ENCODE measurements at regions not wholly inside any gene's neighbourhood (a gene's known extent, or its start where the extent isn't known, plus 50 kb on each side); places are given as distances from the start of the nearest gene placed in this dataset.
A peak's percentile ranks its signal among the peaks of the same experiment; 100 is the strongest.

GRCh38 chr10:8981277-8981676 is 926.8 kb downstream of the GATA3 start:
- no peaks in the 10 kb centered on the region for H3K36me3 ChIP-seq (ENCODE audit: insufficient read depth, low read length)
- no peaks in the 10 kb centered on the region for H3K4me1 ChIP-seq (ENCODE audit: control insufficient read depth, insufficient read depth, low read length, unreplicated experiment)
- H3K4me3 ChIP-seq (ENCODE audit: low read depth, low read length), result no peak overlapping the region
- H3K27ac ChIP-seq (ENCODE audit: low read depth, low read length), result no peak overlapping the region
- no peaks in the 10 kb centered on the region for H3K27me3 ChIP-seq (ENCODE audit: insufficient read depth, low read length)
- no peak overlapping the region for H2AFZ ChIP-seq (ENCODE audit: low read length, unreplicated experiment)
- H3K79me2 ChIP-seq (ENCODE audit: control insufficient read depth, insufficient read depth, low read length, unreplicated experiment), result no peaks in the 10 kb centered on the region

DNA sequence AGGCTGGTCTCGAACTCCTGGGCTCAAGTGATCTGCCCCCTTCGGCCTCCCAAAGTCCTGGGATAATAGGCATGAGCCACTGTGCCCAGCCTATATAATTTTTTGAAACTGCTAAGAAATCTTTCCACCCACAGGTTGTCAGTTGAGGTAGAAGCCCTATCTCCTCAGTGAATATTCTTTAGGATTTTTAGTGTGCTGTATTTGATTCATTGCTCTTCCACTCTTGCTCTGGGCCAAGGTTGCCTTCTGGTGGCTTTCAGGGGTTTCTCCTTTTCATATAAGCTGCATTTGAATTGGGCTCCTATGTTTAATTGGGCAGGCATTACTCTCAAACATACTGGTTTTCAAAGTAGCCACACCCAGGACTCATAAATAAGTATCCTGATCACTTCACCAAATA is 931.2 kb downstream of the GATA3 start:
- Histone ChIP-seq H3K4me1 (ENCODE audit: control insufficient read depth, insufficient read depth, low read length, unreplicated experiment) (no peaks in the 10 kb centered on the region), H3K27ac (ENCODE audit: low read depth, low read length) (no peak overlapping the region), H2AFZ (ENCODE audit: low read length, unreplicated experiment) (no peak overlapping the region), H3K27me3 (ENCODE audit: insufficient read depth, low read length) (no peaks in the 10 kb centered on the region), H3K4me3 (ENCODE audit: low read depth, low read length) (no peak overlapping the region), H3K79me2 (ENCODE audit: control insufficient read depth, insufficient read depth, low read length, unreplicated experiment) (no peaks in the 10 kb centered on the region), H3K36me3 (ENCODE audit: insufficient read depth, low read length) (no peaks in the 10 kb centered on the region)

- Histone ChIP-seq H3K4me3 (ENCODE audit: low read depth, low read length) (no peak overlapping the region), H3K79me2 (ENCODE audit: control insufficient read depth, insufficient read depth, low read length, unreplicated experiment) (no peaks in the 10 kb centered on the region), H2AFZ (ENCODE audit: low read length, unreplicated experiment) (no peak overlapping the region), H3K4me1 (ENCODE audit: control insufficient read depth, insufficient read depth, low read length, unreplicated experiment) (no peaks in the 10 kb centered on the region), H3K36me3 (ENCODE audit: insufficient read depth, low read length) (no peaks in the 10 kb centered on the region), H3K27ac (ENCODE audit: low read depth, low read length) (no peak overlapping the region), H3K27me3 (ENCODE audit: insufficient read depth, low read length) (no peaks in the 10 kb centered on the region)
Observed at GRCh38 chr10:8986975-8987374, 932.5 kb downstream of the GATA3 start.

DNA sequence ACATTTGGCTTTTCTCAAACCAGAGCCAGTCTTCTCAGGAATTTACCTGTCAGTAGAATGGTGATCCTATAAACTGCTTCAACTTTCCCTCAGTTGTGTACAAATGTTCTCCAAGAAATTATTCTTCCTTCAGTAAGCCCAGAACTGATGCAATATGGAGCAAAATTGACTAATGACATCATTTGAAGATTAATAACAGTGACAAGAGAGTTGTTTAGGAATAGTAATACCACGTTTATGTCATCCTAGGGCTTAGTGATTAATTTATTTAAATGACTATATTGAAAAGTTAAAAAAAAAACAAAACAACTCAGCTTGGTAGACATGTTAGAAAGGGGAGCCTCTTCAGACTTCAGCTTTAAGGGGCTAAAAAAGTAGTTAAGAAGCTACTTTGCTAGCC is 933.2 kb downstream of the GATA3 start:
- Histone ChIP-seq H3K27me3 (ENCODE audit: insufficient read depth, low read length) (no peaks in the 10 kb centered on the region), H3K4me1 (ENCODE audit: control insufficient read depth, insufficient read depth, low read length, unreplicated experiment) (no peaks in the 10 kb centered on the region), H2AFZ (ENCODE audit: low read length, unreplicated experiment) (no peak overlapping the region), H3K27ac (ENCODE audit: low read depth, low read length) (no peak overlapping the region), H3K4me3 (ENCODE audit: low read depth, low read length) (no peak overlapping the region), H3K36me3 (ENCODE audit: insufficient read depth, low read length) (no peaks in the 10 kb centered on the region), H3K79me2 (ENCODE audit: control insufficient read depth, insufficient read depth, low read length, unreplicated experiment) (no peaks in the 10 kb centered on the region)

DNA sequence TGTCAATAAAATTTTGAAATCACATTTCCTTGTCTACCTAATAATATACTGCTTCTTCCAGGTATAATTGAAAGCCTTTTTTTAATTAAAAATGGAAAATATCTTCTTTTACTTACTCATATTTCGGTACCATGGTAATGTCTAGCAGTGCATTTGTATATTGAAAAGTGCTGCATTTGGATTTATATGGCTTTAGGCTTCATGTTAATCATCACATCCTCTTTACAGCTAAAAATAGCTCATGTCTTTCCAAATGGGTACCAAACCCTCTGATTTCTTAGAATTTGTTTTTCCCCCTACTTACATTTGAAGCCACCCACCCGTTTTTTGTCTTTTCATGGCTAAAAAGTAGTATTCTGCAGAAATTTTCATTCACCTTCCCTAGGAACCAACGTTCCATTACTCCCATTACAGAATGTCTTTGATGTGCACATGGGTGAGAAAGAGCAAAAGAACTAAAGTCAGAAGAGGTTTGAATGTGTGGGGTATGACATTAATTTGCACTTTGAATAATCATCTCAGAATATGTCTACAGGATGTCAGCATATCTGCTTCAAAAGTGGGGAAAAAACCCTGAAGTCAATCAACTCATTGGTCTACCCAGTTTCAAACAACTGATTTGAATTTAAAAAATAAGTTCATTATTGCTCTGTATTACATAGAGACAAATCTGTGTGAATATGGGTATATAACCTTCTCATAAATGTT is 935.9 kb downstream of the GATA3 start:
- no peaks in the 10 kb centered on the region for H3K27me3 ChIP-seq (ENCODE audit: insufficient read depth, low read length)
- no peaks in the 10 kb centered on the region for H3K36me3 ChIP-seq (ENCODE audit: insufficient read depth, low read length)
- no peak overlapping the region for H3K27ac ChIP-seq (ENCODE audit: low read depth, low read length)
- H3K79me2 ChIP-seq (ENCODE audit: control insufficient read depth, insufficient read depth, low read length, unreplicated experiment), result no peaks in the 10 kb centered on the region
- H2AFZ ChIP-seq (ENCODE audit: low read length, unreplicated experiment), result no peak overlapping the region
- no peaks in the 10 kb centered on the region for H3K4me1 ChIP-seq (ENCODE audit: control insufficient read depth, insufficient read depth, low read length, unreplicated experiment)
- no peak overlapping the region for H3K4me3 ChIP-seq (ENCODE audit: low read depth, low read length)

- Histone ChIP-seq H3K4me3 (ENCODE audit: low read depth, low read length) (no peak overlapping the region), H2AFZ (ENCODE audit: low read length, unreplicated experiment) (no peak overlapping the region), H3K36me3 (ENCODE audit: insufficient read depth, low read length) (no peaks in the 10 kb centered on the region), H3K79me2 (ENCODE audit: control insufficient read depth, insufficient read depth, low read length, unreplicated experiment) (no peaks in the 10 kb centered on the region), H3K27ac (ENCODE audit: low read depth, low read length) (no peak overlapping the region), H3K4me1 (ENCODE audit: control insufficient read depth, insufficient read depth, low read length, unreplicated experiment) (no peaks in the 10 kb centered on the region), H3K27me3 (ENCODE audit: insufficient read depth, low read length) (no peaks in the 10 kb centered on the region)
Observed at GRCh38 chr10:8992009-8992408, 937.5 kb downstream of the GATA3 start.

GRCh38 chr10:8993864-8994263 is 939.4 kb downstream of the GATA3 start:
- Histone ChIP-seq H3K27me3 (ENCODE audit: insufficient read depth, low read length) (no peaks in the 10 kb centered on the region), H2AFZ (ENCODE audit: low read length, unreplicated experiment) (no peak overlapping the region)

DNA sequence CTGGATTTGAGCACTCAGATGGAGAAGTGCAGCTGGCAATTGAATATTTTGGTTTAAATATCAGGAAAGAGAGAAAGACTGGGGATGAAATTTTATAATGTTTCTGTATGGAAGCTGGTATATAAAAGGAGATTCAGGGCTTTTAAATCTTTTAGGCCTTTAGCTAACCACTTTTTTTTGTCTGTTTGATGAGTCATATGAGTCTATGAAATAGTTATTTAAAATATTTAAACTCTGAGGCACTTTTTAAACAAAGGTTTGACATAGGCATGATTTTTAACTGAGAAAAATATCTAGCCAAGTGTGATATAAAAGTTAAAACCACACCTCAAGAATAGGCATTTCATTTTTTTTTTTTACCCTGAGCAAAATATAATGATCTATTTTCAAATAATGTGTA is 944.3 kb downstream of the GATA3 start:
- no peak overlapping the region for H2AFZ ChIP-seq (ENCODE audit: low read length, unreplicated experiment)
- no peak overlapping the region for H3K4me3 ChIP-seq (ENCODE audit: low read depth, low read length)
- H3K27me3 ChIP-seq (ENCODE audit: insufficient read depth, low read length), result no peaks in the 10 kb centered on the region
- no peaks in the 10 kb centered on the region for H3K79me2 ChIP-seq (ENCODE audit: control insufficient read depth, insufficient read depth, low read length, unreplicated experiment)
- no peak overlapping the region for H3K27ac ChIP-seq (ENCODE audit: low read depth, low read length)
- H3K4me1 ChIP-seq (ENCODE audit: control insufficient read depth, insufficient read depth, low read length, unreplicated experiment), result no peaks in the 10 kb centered on the region
- H3K36me3 ChIP-seq (ENCODE audit: insufficient read depth, low read length), result no peaks in the 10 kb centered on the region

More at GRCh38 chr10:8993864-8994263, 939.4 kb downstream of the GATA3 start:
- H3K27ac ChIP-seq (ENCODE audit: low read depth, low read length), result no peak overlapping the region
- H3K79me2 ChIP-seq (ENCODE audit: control insufficient read depth, insufficient read depth, low read length, unreplicated experiment), result no peaks in the 10 kb centered on the region
- H3K4me1 ChIP-seq (ENCODE audit: control insufficient read depth, insufficient read depth, low read length, unreplicated experiment), result no peaks in the 10 kb centered on the region
- H3K4me3 ChIP-seq (ENCODE audit: low read depth, low read length), result no peak overlapping the region
- H3K36me3 ChIP-seq (ENCODE audit: insufficient read depth, low read length), result no peaks in the 10 kb centered on the region

DNA sequence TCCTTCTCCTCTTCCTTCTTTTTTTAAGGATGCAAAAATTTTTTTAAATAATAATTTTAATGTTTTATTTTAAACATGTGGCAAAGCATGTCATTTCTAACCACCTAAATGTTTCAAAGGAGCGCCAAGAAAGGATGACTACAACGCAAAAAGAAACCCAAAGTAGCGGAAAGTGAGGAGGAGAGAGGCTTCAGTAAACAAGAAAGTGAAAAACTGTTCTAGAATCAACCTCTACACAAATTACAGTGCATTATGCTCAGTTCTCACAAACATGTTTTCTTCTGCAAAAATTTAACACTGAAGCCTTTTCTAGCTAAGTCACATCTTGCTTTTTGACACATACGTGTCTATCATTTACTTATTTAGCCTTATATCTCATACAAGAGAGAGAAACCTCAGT is 948.6 kb downstream of the GATA3 start:
- Histone ChIP-seq H3K27ac (ENCODE audit: low read depth, low read length) (no peak overlapping the region), H3K4me1 (ENCODE audit: control insufficient read depth, insufficient read depth, low read length, unreplicated experiment) (peaks cover 4% of the 10 kb centered on the region), H3K79me2 (ENCODE audit: control insufficient read depth, insufficient read depth, low read length, unreplicated experiment) (no peaks in the 10 kb centered on the region), H3K27me3 (ENCODE audit: insufficient read depth, low read length) (no peaks in the 10 kb centered on the region), H2AFZ (ENCODE audit: low read length, unreplicated experiment) (no peak overlapping the region), H3K4me3 (ENCODE audit: low read depth, low read length) (no peak overlapping the region), H3K36me3 (ENCODE audit: insufficient read depth, low read length) (no peaks in the 10 kb centered on the region)

DNA sequence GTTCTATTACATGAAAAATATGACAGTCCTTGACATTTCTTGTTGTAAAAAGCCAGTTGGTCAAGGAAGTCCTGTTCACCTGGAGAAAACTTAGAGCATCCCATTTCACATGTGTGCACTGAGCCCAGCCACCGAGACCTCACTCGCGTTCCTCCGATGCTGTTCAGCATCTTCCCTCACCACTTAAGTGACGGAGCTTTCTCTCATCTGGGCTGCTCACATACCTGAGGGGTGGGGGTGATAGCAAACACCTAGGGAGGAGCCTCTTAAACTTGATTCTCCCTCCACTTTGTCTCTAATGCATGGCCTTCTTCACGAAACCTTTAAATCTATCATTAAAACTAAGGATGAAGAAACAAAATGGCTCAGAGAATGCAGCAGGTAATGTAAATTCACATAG is 950.2 kb downstream of the GATA3 start:
- no peak overlapping the region for H3K27ac ChIP-seq (ENCODE audit: low read depth, low read length)
- H3K79me2 ChIP-seq (ENCODE audit: control insufficient read depth, insufficient read depth, low read length, unreplicated experiment), result no peaks in the 10 kb centered on the region
- no peaks in the 10 kb centered on the region for H3K36me3 ChIP-seq (ENCODE audit: insufficient read depth, low read length)
- peaks cover 6% of the 10 kb centered on the region for H3K4me1 ChIP-seq (ENCODE audit: control insufficient read depth, insufficient read depth, low read length, unreplicated experiment)
- no peak overlapping the region for H3K4me3 ChIP-seq (ENCODE audit: low read depth, low read length)
- H2AFZ ChIP-seq (ENCODE audit: low read length, unreplicated experiment), result peak overlapping the region; percentile 51
- no peaks in the 10 kb centered on the region for H3K27me3 ChIP-seq (ENCODE audit: insufficient read depth, low read length)

DNA sequence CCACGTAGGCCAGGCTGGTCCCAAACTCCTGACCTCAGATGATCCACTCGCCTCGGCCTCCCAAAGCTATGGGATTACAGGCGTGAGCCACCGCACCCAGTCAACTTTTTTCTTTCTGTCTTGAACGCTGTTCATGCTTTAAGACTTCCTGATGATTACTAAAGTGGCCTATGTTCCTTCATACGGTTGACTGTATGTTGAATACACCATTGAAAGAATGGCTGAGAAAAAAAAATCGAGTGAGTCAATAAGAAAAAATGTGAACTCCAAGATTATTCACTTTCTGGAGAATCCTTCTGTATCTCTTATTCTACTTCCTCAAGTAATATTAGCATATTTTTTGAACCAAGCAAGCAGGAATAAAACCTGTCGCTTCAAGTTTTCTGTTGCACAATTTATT is 955.0 kb downstream of the GATA3 start:
- no peaks in the 10 kb centered on the region for H3K27me3 ChIP-seq (ENCODE audit: insufficient read depth, low read length)
- H3K4me1 ChIP-seq (ENCODE audit: control insufficient read depth, insufficient read depth, low read length, unreplicated experiment), result peaks cover 28% of the 10 kb centered on the region
- no peak overlapping the region for H2AFZ ChIP-seq (ENCODE audit: low read length, unreplicated experiment)
- peak overlapping the region; percentile 88 for H3K27ac ChIP-seq (ENCODE audit: low read depth, low read length)
- H3K4me3 ChIP-seq (ENCODE audit: low read depth, low read length), result no peak overlapping the region
- H3K36me3 ChIP-seq (ENCODE audit: insufficient read depth, low read length), result no peaks in the 10 kb centered on the region
- no peaks in the 10 kb centered on the region for H3K79me2 ChIP-seq (ENCODE audit: control insufficient read depth, insufficient read depth, low read length, unreplicated experiment)
